ENCODE measurements at regions not wholly inside any gene's neighbourhood (a gene's known extent, or its start where the extent isn't known, plus 50 kb on each side); places are given as distances from the start of the nearest gene placed in this dataset.

DNA sequence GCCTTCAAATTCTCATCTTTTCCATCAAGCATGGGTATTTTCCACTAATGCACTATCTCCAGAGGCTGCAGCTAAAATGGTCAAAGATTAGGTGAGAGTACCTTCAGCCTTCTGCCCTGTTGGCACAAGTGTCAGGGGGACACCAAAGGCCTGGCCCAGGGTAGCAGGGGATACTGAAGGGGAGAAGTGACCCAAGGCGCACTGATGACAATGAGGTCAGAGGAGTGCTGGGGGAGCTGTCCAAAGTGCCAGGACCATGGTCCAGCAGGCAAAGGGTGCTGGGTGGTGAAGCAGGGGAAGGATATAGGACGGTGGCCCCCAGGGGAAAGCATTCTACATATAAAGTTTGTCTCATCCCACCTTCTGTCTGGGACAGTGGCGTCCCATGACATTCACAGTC lies 303.4 kb downstream of the SMAD2 start:
- no peak for TF ChIP-seq ELF1 (IDR thresholded peaks at IDR 0.05)
- TF ChIP-seq, protein P1, sequence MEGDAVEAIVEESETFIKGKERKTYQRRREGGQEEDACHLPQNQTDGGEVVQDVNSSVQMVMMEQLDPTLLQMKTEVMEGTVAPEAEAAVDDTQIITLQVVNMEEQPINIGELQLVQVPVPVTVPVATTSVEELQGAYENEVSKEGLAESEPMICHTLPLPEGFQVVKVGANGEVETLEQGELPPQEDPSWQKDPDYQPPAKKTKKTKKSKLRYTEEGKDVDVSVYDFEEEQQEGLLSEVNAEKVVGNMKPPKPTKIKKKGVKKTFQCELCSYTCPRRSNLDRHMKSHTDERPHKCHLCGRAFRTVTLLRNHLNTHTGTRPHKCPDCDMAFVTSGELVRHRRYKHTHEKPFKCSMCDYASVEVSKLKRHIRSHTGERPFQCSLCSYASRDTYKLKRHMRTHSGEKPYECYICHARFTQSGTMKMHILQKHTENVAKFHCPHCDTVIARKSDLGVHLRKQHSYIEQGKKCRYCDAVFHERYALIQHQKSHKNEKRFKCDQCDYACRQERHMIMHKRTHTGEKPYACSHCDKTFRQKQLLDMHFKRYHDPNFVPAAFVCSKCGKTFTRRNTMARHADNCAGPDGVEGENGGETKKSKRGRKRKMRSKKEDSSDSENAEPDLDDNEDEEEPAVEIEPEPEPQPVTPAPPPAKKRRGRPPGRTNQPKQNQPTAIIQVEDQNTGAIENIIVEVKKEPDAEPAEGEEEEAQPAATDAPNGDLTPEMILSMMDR (IDR thresholded peaks at IDR 0.05) = no peak

Data from SK-N-SH (cell line).